Adrenal gland (tissue), 5 donors: ENCODE measurements at regions not wholly inside any gene's neighbourhood (a gene's known extent, or its start where the extent isn't known, plus 50 kb on each side); places are given as distances from the start of the nearest gene placed in this dataset.

Experiments used
- POLR2A ChIP-seq, 2 donors: fragments of 450-650 bp; IDR thresholded peaks; one replicate each; pipeline ENCODE4 v1.6.1; 2017; ENCODE audit warnings: antibody characterized with exemption in 2 of 2, mild to moderate bottlenecking in 2 of 2, moderate library complexity in 1 of 2
- TF ChIP-seq, protein P1 (sequence below), 6 experiments: fragments of 450-650 bp in 4 of 6; fragments of 200-600 bp in 2 of 6; sonication (generic) in 1 of 6; IDR thresholded peaks; 1 replicate in 5 of 6; 2 replicates in 1 of 6; pipeline versions ENCODE4 v1.5.1 to v1.8.0; 2016 to 2021; ENCODE audit warnings: antibody characterized with exemption in 6 of 6, mild to moderate bottlenecking in 2 of 6, moderate library complexity in 1 of 6
- donor health status: DM: no; HTN: no; CAD: no.

DNA sequence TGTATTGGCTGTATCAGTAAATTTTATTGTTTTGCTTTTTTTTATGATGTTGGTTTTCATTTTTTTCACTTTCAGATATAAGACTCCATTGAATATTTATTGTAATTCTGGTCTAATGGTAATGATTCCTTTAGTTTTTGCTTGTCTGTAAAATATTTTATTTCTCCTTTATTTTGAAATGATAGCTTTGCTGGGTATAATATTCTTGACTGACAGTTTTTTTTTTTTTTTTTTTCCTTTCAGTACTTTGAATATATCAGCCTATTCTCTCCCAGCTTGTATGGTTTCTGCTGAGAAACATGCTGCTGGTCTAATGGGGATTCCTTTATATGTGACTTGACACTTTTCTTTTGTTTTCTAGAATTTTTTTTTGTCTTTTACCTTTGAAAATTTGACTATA lies 195.1 kb upstream of the SLC38A2 start:
- TF ChIP-seq, protein P1, sequence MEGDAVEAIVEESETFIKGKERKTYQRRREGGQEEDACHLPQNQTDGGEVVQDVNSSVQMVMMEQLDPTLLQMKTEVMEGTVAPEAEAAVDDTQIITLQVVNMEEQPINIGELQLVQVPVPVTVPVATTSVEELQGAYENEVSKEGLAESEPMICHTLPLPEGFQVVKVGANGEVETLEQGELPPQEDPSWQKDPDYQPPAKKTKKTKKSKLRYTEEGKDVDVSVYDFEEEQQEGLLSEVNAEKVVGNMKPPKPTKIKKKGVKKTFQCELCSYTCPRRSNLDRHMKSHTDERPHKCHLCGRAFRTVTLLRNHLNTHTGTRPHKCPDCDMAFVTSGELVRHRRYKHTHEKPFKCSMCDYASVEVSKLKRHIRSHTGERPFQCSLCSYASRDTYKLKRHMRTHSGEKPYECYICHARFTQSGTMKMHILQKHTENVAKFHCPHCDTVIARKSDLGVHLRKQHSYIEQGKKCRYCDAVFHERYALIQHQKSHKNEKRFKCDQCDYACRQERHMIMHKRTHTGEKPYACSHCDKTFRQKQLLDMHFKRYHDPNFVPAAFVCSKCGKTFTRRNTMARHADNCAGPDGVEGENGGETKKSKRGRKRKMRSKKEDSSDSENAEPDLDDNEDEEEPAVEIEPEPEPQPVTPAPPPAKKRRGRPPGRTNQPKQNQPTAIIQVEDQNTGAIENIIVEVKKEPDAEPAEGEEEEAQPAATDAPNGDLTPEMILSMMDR (IDR thresholded peaks at IDR 0.05) = no peak
- TF ChIP-seq POLR2A (IDR thresholded peaks at IDR 0.05) = no peak
